ENCODE measurements at regions not wholly inside any gene's neighbourhood (a gene's known extent, or its start where the extent isn't known, plus 50 kb on each side); places are given as distances from the start of the nearest gene placed in this dataset.
"Not testable (repeated sequence)": the region's sequence is repeated elsewhere in the genome, so short reads cannot be mapped to it uniquely, and the experiment has no call there.

DNA sequence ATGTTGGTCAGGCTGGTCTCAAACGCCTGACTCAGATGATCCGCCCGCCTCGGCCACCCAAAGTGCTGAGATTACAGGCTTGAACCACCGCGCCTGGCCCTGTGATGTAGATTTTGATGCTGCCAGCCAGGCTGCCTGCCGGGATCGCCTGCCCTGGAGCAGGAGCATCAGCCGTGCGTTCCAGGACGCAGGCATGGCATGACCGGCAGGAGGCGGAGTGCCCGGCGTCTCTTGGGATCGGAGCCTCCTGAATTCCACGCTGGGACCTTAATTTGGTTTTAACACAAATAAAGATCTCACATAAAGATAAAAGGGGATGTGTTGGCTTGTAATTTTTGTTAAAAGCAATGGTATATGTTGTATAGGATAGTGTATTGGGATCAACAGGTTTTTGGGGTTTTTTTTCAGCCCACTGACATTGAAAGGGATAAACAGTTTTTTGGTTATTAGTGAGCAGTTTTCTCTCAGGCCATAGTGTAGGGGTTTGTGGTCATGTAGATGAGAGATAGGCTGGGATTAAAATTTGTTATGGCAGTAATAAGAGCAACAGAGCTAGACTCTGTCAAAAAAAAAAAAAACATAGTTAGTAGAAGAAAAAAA, 1406.4 kb downstream of the UQCRFS1 start:
- H3K4me3 ChIP-seq (ENCODE audit: low read depth, low read length) = no peak overlapping the region
- TF ChIP-seq, protein P1, sequence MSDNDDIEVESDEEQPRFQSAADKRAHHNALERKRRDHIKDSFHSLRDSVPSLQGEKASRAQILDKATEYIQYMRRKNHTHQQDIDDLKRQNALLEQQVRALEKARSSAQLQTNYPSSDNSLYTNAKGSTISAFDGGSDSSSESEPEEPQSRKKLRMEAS (IDR thresholded peaks at IDR 0.05; ENCODE audit: low read depth, low read length) = no peak
- TF ChIP-seq, protein P2, sequence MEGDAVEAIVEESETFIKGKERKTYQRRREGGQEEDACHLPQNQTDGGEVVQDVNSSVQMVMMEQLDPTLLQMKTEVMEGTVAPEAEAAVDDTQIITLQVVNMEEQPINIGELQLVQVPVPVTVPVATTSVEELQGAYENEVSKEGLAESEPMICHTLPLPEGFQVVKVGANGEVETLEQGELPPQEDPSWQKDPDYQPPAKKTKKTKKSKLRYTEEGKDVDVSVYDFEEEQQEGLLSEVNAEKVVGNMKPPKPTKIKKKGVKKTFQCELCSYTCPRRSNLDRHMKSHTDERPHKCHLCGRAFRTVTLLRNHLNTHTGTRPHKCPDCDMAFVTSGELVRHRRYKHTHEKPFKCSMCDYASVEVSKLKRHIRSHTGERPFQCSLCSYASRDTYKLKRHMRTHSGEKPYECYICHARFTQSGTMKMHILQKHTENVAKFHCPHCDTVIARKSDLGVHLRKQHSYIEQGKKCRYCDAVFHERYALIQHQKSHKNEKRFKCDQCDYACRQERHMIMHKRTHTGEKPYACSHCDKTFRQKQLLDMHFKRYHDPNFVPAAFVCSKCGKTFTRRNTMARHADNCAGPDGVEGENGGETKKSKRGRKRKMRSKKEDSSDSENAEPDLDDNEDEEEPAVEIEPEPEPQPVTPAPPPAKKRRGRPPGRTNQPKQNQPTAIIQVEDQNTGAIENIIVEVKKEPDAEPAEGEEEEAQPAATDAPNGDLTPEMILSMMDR (IDR thresholded peaks at IDR 0.05; ENCODE audit: low read depth, low read length) = no peak
- no peak for TF ChIP-seq MYC (IDR thresholded peaks at IDR 0.05; ENCODE audit: low read depth, low read length)
- no peak for TF ChIP-seq POLR2A (IDR thresholded peaks at IDR 0.05; ENCODE audit: extremely low read depth, insufficient read length)

DNA sequence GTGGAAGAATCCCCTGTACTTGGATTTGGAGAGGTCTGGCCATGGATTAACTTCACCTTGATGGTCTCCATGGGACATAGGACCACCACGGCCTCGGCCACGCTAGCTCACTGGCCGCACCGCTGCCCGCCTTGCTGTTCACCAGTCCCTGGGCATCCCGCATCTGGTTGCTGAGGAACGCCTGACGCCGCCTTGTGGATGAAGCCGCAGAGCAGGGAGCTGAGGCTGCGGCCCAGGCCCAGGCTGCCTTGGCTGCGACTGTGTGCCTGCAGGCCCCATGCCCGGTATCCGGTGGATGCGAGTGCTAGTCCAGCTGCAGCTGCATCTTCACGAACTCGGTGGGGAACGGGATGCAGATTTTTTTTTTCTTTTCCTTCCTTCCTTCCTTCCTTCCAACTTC, 1407.1 kb downstream of the UQCRFS1 start:
- no peak for DNase-seq (ENCODE audit: low read depth)
- TF ChIP-seq, protein P1 (IDR thresholded peaks at IDR 0.05; ENCODE audit: low read depth, low read length) = no peak
- TF ChIP-seq, protein P2 (IDR thresholded peaks at IDR 0.05; ENCODE audit: low read depth, low read length) = no peak
- TF ChIP-seq POLR2A (IDR thresholded peaks at IDR 0.05; ENCODE audit: extremely low read depth, insufficient read length) (no peak), MYC (IDR thresholded peaks at IDR 0.05; ENCODE audit: low read depth, low read length) (no peak)
- H3K4me3 ChIP-seq (ENCODE audit: low read depth, low read length) = no peak overlapping the region

More for the DNA sequence above, 1406.4 kb downstream of the UQCRFS1 start:
- DNase-seq (ENCODE audit: low read depth) = no peak

DNA sequence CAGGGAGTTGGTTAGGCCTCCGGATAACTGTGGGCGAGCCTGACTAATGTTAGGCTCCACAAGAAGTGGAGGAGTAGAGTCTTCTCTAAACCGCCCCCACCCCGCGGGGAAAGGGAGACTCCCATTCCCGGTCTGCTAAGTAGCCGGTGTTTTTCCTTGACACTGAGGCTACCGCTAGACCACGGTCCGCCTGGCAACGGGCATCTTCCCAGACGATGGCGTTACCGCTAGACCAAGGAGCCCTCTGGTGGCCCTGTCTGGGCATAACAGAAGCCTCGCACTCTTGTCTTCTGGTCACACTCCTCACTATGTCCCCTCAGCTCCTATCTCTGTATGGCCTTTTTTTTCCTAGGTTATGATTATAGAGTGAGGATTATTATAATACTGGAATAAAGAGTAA, 1410.7 kb downstream of the UQCRFS1 start:
- not testable (repeated sequence) for H3K4me3 ChIP-seq (ENCODE audit: low read depth, low read length); DNase-seq (ENCODE audit: low read depth)

GRCh38 chr19:27796540-27796939, 1416.4 kb downstream of the UQCRFS1 start:
- no peak overlapping the region for H3K4me3 ChIP-seq (ENCODE audit: low read depth, low read length)
- TF ChIP-seq MYC (IDR thresholded peaks at IDR 0.05; ENCODE audit: low read depth, low read length) = no peak
- no peak for TF ChIP-seq POLR2A (IDR thresholded peaks at IDR 0.05; ENCODE audit: extremely low read depth, insufficient read length)
- TF ChIP-seq, protein P2 (IDR thresholded peaks at IDR 0.05; ENCODE audit: low read depth, low read length) = no peak
- TF ChIP-seq, protein P1 (IDR thresholded peaks at IDR 0.05; ENCODE audit: low read depth, low read length) = no peak
- DNase-seq (ENCODE audit: low read depth) = no peak

GRCh38 chr19:27796073-27796472, 1416.9 kb downstream of the UQCRFS1 start:
- no peak overlapping the region for H3K4me3 ChIP-seq (ENCODE audit: low read depth, low read length)

DNA sequence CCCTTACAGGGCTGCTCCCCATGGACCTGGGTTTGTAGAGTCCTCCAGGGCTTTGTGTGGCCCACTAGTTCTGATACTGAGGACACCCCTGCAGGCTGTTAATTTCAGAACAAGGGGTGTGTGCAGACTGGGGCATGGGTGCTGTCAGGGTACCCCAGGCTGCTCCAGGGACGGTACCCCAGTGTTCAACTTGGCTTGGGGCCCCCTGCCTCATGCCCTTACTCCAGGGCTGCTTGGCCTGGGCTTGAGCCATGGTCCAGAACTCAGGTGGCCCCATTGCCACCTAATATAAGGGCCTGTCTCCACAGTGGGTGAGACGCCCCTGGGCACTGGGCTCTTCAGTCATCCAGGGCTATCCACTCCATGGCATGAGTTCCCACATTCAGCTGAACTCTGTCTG, 1417.6 kb downstream of the UQCRFS1 start:
- H3K4me3 ChIP-seq (ENCODE audit: low read depth, low read length) = peak overlapping the region; percentile 94
- TF ChIP-seq, protein P1 (IDR thresholded peaks at IDR 0.05; ENCODE audit: low read depth, low read length) = no peak
- TF ChIP-seq, protein P2 (IDR thresholded peaks at IDR 0.05; ENCODE audit: low read depth, low read length) = no peak
- no peak for TF ChIP-seq POLR2A (IDR thresholded peaks at IDR 0.05; ENCODE audit: extremely low read depth, insufficient read length)
- TF ChIP-seq MYC (IDR thresholded peaks at IDR 0.05; ENCODE audit: low read depth, low read length) = no peak
- DNase-seq (ENCODE audit: low read depth) = no peak

More at GRCh38 chr19:27796073-27796472, 1416.9 kb downstream of the UQCRFS1 start:
- no peak for DNase-seq (ENCODE audit: low read depth)
- TF ChIP-seq, protein P2 (IDR thresholded peaks at IDR 0.05; ENCODE audit: low read depth, low read length) = no peak
- no peak for TF ChIP-seq MYC (IDR thresholded peaks at IDR 0.05; ENCODE audit: low read depth, low read length)
- TF ChIP-seq POLR2A (IDR thresholded peaks at IDR 0.05; ENCODE audit: extremely low read depth, insufficient read length) = no peak
- TF ChIP-seq, protein P1 (IDR thresholded peaks at IDR 0.05; ENCODE audit: low read depth, low read length) = no peak
